Muscle of arm (tissue), 1 donor: ENCODE measurements at regions not wholly inside any gene's neighbourhood (a gene's known extent, or its start where the extent isn't known, plus 50 kb on each side); places are given as distances from the start of the nearest gene placed in this dataset.
"Not testable (repeated sequence)": the region's sequence is repeated elsewhere in the genome, so short reads cannot be mapped to it uniquely, and the experiment has no call there.

Experiments
- DNase-seq: peaks from one replicate; pipeline ENCODE4 v3.0.0-alpha.2; 2013

GRCh38 chr6:27806981-27807440, 105.2 kb downstream of the OR2B2 start:
- peak; percentile 69 for DNase-seq

- DNase-seq: no peak
Observed at GRCh38 chr6:27805347-27805746, 106.8 kb downstream of the OR2B2 start.

GRCh38 chr6:27804851-27805250, 107.3 kb downstream of the OR2B2 start:
- DNase-seq: no peak

GRCh38 chr6:27800731-27801373, 111.3 kb downstream of the OR2B2 start:
- no peak for DNase-seq

- DNase-seq: no peak
Observed at GRCh38 chr6:27797960-27798359, 114.2 kb downstream of the OR2B2 start.

- not testable (repeated sequence) for DNase-seq
Observed at GRCh38 chr6:27796736-27797481, 115.3 kb downstream of the OR2B2 start.

- DNase-seq: peak; percentile 90
Observed at GRCh38 chr6:27795697-27796494, 116.3 kb downstream of the OR2B2 start.

- peak; percentile 82 for DNase-seq
Observed at GRCh38 chr6:27791182-27791943, 120.8 kb downstream of the OR2B2 start.

- not testable (repeated sequence) for DNase-seq
Observed at GRCh38 chr6:27788376-27788775, 123.8 kb downstream of the OR2B2 start.

- DNase-seq: no peak
Observed at GRCh38 chr6:27786048-27786447, 126.1 kb downstream of the OR2B2 start.

GRCh38 chr6:27785294-27785693, 126.9 kb downstream of the OR2B2 start:
- no peak for DNase-seq

- DNase-seq: no peak
Observed at GRCh38 chr6:27782748-27783147, 129.4 kb downstream of the OR2B2 start.

GRCh38 chr6:27778625-27779417, 133.4 kb downstream of the OR2B2 start:
- no peak for DNase-seq

- DNase-seq: no peak
Observed at GRCh38 chr6:27777614-27778355, 134.4 kb downstream of the OR2B2 start.

- no peak for DNase-seq
Observed at GRCh38 chr6:27777126-27777525, 135.1 kb downstream of the OR2B2 start.

GRCh38 chr6:27776504-27776903, 135.7 kb downstream of the OR2B2 start:
- DNase-seq: no peak

- no peak for DNase-seq
Observed at GRCh38 chr6:27775796-27776184, 136.4 kb downstream of the OR2B2 start.

GRCh38 chr6:27775138-27775795, 136.9 kb downstream of the OR2B2 start:
- DNase-seq: not testable (repeated sequence)

- DNase-seq: not testable (repeated sequence)
Observed at GRCh38 chr6:27774264-27774600, 138.0 kb downstream of the OR2B2 start.
